Stimulated activated CD8-positive, alpha-beta memory T cell treated with anti-CD3 and anti-CD28 coated beads, Interleukin-7, amount 100 ng/mL, for 24 hours (primary cell): ENCODE measurements at regions not wholly inside any gene's neighbourhood (a gene's known extent, or its start where the extent isn't known, plus 50 kb on each side); places are given as distances from the start of the nearest gene placed in this dataset.

Experiments
- DNase-seq: peaks from one replicate; pipeline ENCODE4 v3.0.0-alpha.2; 2020; ENCODE audit warnings: low read depth

DNA sequence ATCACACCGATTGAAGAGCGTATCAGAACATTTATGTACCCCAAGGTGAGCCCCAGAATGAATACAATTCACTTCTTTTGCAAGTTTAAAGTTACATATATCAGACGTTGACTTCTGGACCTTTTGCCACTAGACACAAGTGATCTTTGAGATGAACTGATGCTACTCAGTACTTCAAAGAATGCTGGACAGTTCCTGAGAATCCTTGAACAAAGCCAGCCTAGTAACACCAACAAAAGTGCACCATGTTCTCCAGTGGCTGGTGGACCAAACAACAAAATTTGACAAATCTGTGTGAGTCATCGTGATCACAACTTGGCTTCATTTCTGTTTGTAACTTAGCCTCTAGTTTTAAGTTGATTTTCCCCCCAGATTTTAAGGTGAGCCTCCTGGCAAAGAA is 355.7 kb downstream of the SOX2 start:
- no peak for DNase-seq

DNA sequence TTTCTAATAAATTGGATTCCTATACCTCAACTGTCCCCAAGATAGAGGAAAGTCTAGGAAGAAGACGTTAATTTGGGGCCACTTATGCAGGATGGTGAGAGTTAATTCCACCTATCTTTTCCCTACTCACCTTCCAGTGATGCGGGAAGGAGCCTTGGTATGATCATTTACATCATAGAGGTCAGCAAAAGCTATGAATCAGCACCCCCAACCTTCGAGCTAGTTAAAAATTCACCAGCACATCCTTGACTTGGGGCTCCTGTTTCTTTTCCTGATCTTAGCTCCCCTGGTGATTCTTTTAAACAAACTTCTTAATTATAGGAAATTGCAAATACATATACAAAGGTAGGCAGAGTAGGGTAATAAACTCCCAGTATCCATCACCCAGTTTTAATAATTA is 366.6 kb downstream of the SOX2 start:
- no peak for DNase-seq

DNA sequence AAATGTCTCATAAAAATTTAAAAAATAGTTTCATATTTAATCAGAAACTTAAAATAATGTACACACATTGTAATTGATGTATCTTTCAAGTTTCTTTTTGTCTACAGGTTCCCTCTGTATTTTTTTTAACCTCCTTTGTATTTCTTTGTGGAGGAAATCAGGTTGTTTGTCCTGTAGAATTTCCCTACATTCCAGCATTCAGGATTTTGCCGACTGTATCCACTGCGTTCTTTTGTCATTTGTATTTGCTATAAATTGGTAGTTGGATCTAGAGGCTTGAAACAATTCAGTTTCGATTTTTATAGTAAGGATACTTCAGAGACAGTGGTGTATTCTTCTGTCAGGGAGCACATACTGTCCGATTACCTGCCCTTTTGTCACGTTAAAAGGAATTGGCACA is 367.2 kb downstream of the SOX2 start:
- no peak for DNase-seq

DNA sequence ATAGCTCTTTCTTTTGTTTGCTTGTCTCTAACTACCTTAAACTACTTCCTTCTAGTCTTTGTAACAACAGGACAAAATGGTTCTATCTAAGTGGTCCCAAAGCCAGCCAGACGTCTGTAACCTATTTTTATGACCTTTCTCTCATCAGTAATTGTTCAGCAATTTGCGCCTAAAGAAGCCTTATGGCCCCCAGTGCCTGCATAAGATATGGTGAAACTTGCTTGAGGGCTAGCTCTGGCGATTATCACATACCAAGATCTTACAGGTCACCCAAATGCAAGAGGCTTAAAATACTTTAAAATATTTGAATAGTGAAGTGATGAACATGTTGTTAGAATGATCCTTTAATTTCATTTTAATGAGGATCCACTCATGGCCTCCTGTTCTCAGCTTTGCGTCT is 369.4 kb downstream of the SOX2 start:
- DNase-seq, result no peak

- DNase-seq, result no peak
These were observed 371.4 kb downstream of the SOX2 start for GRCh38 chr3:182083112-182083511.

- no peak for DNase-seq
These were observed 381.0 kb downstream of the SOX2 start for GRCh38 chr3:182092662-182093262.

DNA sequence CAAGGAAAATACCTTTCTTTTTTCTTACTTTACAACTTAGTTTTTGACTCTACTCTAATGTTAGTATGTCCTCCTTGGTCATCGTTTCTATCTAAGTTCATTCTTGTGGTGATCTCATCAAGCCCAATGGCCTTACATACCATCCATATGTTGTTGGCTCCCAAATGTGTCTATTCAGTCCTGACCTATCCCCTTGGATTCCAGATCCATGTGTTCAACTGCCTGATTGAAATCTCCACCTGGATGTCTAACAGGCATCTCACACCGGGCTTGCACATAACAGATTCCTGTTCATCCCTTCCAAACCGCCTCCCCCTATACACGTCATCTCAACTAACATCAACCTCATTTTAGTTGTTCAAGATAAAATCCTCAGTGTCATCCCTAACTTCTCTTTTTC is 382.6 kb downstream of the SOX2 start:
- no peak for DNase-seq

DNA sequence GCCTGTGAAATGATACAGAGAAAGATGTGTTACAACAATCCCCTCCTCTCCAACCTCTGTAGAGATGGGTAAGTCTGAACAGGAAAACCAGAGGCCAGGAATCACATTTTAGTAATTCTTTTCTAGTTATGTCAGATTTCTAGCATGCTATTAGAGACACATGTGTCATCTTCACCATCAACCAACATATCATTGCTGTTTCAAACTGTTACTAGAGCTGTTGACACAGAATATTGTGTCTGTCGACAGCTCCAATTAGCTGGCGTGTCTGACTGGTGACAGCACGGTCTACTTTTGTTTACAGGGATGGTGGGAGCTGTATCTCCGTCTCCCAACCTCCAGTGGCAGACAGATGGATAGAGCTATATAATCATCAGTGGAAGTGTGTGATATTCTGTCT is 393.2 kb downstream of the SOX2 start:
- DNase-seq, result no peak

GRCh38 chr3:182105875-182106274 is 394.1 kb downstream of the SOX2 start:
- DNase-seq, result no peak

- DNase-seq, result no peak
These were observed 396.6 kb downstream of the SOX2 start for GRCh38 chr3:182108371-182108770.

GRCh38 chr3:182111967-182112366 is 400.2 kb downstream of the SOX2 start:
- no peak for DNase-seq

DNA sequence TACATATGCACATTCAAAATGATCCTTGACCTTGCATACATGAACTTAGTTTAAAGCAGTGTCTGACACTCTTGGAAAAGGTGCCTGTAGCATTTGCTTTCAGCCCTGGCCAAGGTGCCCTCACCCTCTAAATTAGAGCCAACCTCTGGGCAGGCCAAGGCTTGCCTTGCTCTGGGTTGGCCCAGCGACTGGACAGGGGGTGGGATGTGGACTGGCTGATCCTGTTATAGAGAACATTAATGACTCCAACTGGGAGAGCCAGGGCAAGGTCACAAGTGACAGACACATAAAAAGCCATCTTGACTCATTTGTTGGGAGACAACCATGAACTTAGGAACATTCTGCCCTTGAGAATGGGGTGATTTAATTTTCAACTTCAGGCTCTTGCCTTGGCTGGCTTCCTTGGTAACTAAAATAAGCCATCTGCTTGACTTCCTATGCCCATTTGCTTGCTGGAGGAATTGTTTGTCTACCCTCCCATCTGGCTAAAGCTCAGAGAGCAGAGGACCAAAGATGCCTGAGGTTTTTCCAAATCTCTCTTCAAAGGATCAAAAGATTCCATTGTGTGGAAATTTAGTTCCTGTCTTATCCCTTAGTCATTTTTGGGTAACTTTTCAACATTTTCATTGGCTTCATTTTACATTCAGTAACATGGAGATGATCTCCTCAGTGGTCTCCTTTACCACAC is 403.7 kb downstream of the SOX2 start:
- DNase-seq, result no peak

- DNase-seq, result no peak
These were observed 404.7 kb downstream of the SOX2 start for GRCh38 chr3:182116386-182116785.

GRCh38 chr3:182117131-182117530 is 405.4 kb downstream of the SOX2 start:
- no peak for DNase-seq

DNA sequence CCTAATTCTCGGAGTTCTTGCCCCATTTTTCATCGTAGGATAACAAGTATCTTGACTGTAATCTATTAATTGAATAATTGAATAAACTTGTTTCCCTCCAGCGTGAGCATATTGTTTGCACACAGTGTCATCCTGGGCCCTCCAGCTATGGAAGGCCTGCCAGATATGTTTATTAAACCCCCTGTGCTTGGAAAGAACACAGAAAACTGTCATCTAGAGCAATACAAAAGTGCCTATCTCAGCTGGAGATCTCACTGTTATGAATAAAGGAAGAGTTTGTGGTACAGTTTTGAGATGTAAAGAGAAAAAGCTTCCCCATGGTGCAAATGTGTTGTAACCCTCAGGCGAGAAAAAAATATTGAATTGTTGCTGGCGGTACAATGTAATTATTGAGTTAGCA is 405.9 kb downstream of the SOX2 start:
- DNase-seq, result no peak

DNA sequence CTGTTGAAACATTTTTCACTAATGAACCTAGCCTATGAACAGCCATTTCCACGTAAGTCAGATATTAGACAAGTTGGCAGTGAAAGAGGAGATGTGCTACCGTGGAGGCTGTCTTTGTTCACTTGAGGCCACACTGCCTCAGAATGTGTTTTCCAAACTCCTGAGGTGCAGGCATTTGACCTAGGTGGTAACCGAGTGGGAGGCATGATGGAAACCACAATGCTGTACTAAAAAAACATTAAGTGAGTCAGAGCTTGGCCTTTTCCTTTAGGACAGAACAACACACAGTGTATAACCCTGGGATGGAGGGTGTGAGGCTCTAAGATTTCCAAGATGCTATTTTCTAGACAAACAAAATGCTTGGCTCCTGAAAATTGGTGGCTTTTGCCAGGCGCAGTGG is 406.3 kb downstream of the SOX2 start:
- no peak for DNase-seq

GRCh38 chr3:182121401-182121800 is 409.7 kb downstream of the SOX2 start:
- no peak for DNase-seq

DNA sequence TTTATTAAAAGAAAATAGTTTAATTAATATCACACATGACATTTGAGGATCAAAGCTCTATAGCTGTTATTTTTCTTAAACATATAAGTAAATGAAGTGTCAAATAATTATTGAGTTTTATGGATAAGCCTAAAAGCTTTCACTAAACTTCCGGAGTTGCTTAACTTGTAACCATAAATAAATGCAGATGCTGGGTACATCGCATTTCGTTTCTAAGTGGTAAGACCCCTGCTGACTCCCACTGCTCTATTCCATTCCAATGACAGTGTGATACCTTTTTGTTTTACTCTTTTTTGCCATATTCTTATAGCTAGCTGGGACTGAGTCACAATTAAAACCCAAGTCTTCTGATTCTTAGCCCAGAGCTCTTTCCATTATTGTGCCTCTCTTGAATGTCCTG is 411.1 kb downstream of the SOX2 start:
- no peak for DNase-seq

DNA sequence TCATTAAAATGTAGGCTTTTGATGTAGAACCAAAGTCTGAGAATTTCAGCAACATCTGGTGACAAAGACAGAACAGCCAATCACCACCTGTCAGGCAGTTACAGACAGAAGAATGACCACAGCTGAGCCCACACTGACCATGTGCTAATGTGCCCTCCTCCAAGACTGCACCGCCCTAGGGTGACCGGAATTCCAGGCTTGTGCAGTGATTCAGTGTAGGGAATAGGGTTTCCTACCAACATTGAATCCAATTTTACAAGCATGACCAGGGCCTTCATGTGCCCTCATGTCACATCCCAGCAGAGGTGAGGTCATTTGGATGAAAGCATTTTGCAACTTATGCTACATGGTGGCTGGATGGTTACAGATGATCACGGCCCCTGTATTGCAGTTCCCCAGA is 412.5 kb downstream of the SOX2 start:
- no peak for DNase-seq

DNA sequence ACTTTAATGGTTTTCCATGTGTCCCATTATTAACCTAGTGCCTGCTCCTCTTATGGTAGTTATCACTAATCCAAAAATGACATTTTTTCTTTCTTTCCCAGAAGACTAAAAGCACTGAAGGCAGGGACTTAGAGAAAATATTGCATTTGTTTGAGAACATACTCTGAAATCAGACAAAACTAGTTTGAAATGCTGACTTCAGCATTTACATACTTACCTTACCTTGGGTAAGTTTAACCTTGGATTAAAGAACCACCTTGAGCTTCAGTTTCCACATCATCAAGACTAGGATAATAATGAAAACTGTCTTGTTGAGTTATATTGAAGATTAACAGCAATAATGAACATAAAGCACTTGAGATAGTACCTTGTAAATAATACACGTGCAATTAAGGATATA is 413.0 kb downstream of the SOX2 start:
- DNase-seq, result no peak

DNA sequence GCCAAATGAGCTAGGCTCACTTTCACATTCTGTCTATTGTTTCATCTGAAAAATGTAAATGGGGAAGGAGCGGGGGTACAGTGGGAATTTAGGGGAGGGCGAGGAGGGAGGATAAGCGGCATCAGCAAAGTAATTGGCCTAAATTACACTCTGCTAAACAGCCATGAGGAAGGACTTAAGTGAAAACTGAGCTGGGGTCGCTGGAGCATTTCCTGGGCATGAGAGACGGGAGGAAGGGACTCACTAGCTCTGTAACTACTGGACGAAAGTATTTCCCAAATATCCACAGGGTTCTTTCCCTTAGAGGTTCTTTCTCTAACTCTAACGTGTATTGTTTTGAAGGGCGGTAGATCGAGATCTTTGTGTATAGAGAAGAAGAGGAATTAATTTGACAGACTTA is 418.0 kb downstream of the SOX2 start:
- no peak for DNase-seq

GRCh38 chr3:182133752-182134151 is 422.0 kb downstream of the SOX2 start:
- DNase-seq, result no peak

- DNase-seq, result no peak
These were observed 423.3 kb downstream of the SOX2 start for GRCh38 chr3:182135056-182135455.
